OCI-LY3 (cell line): ENCODE measurements at regions not wholly inside any gene's neighbourhood (a gene's known extent, or its start where the extent isn't known, plus 50 kb on each side); places are given as distances from the start of the nearest gene placed in this dataset.

Experiments used
- H2AFZ ChIP-seq: fragments of 200-600, 300-600 bp; shearing (Covaris generic); 2 replicates; pipeline ENCODE4 v1.6.0; 2014; ENCODE audit warnings: antibody characterized with exemption, low read depth, low read length
- H3K27ac ChIP-seq: fragments of 200-600, 300-600 bp; sonication (generic); 2 replicates; pipeline ENCODE4 v1.5.1; 2014; ENCODE audit warnings: mild to moderate bottlenecking, low read length, moderate library complexity, mixed read lengths
- H3K27me3 ChIP-seq: fragments of 200-600, 300-600 bp; sonication (generic); 2 replicates; pipeline ENCODE4 v1.6.1; 2014; ENCODE audit warnings: low read depth, low read length, mixed read lengths
- H3K36me3 ChIP-seq: fragments of 200-600, 300-600 bp; sonication (generic); replicated peaks from 2 replicates; pipeline ENCODE3; 2014; ENCODE audit warnings: low read depth, low read length, mixed read lengths
- H3K4me1 ChIP-seq: fragments of 300-600, 200-600 bp; sonication (generic); 2 replicates; pipeline ENCODE4 v1.6.1; 2014; ENCODE audit warnings: low read length, mixed read lengths
- H3K4me2 ChIP-seq: fragments of 200-600, 300-600 bp; sonication (generic); 2 replicates; pipeline ENCODE4 v1.6.1; 2014; ENCODE audit warnings: low read length, mixed read lengths
- H3K4me3 ChIP-seq: fragments of 300-600, 200-600 bp; sonication (generic); 2 replicates; pipeline ENCODE4 v1.5.1; 2014; ENCODE audit warnings: antibody characterized with exemption, mild to moderate bottlenecking, low read length, moderate library complexity
- H3K79me2 ChIP-seq: fragments of 300-600, 200-600 bp; shearing (Covaris generic); 2 replicates; pipeline ENCODE4 v1.6.1; 2014; ENCODE audit warnings: mild to moderate bottlenecking, low read length, mixed read lengths
- H3K9ac ChIP-seq: fragments of 300-600, 200-600 bp; shearing (Covaris generic); 2 replicates; pipeline ENCODE4 v1.6.0; 2014; ENCODE audit warnings: mild to moderate bottlenecking, low read length, moderate library complexity
- H3K9me3 ChIP-seq: fragments of 200-600, 300-600 bp; shearing (Covaris generic); 2 replicates; pipeline ENCODE4 v1.6.1; 2014; ENCODE audit warnings: low read length, mixed read lengths; ENCODE audit not compliant: insufficient read depth
- H4K20me1 ChIP-seq: fragments of 200-600, 300-600 bp; sonication (generic); 2 replicates; pipeline ENCODE4 v1.6.1; 2016; ENCODE audit warnings: low read length, mixed read lengths; ENCODE audit not compliant: insufficient read depth
- CTCF ChIP-seq: fragments of 200-600, 300-600 bp; sonication (generic); IDR thresholded peaks from 2 replicates; pipeline ENCODE4 v1.5.1; 2014; ENCODE audit warnings: antibody characterized with exemption, low read length, low read depth
- EZH2phosphoT487 ChIP-seq: fragments of 200-600 bp; shearing (Covaris generic); IDR thresholded peaks from 2 replicates; pipeline ENCODE4 v1.6.1; 2018; ENCODE audit warnings: antibody characterized with exemption, mixed run types, low read depth

GRCh38 chr1:22262583-22262982, 119.7 kb upstream of the WNT4 start:
- Histone ChIP-seq H3K9ac (no peak overlapping the region), H3K9me3 (no peaks in the 10 kb centered on the region), H4K20me1 (no peaks in the 10 kb centered on the region), H2AFZ (no peak overlapping the region), H3K4me2 (no peak overlapping the region), H3K4me1 (peaks cover 11% of the 10 kb centered on the region), H3K36me3 (no peaks in the 10 kb centered on the region), H3K79me2 (no peaks in the 10 kb centered on the region), H3K4me3 (no peak overlapping the region), H3K27ac (no peak overlapping the region), H3K27me3 (no peaks in the 10 kb centered on the region)
- TF ChIP-seq CTCF (no peak), EZH2phosphoT487 (no peak)

- H3K9me3 ChIP-seq: no peaks in the 10 kb centered on the region
- H4K20me1 ChIP-seq: no peaks in the 10 kb centered on the region
- peaks cover 11% of the 10 kb centered on the region for H3K4me1 ChIP-seq
- H3K4me3 ChIP-seq: no peak overlapping the region
- no peaks in the 10 kb centered on the region for H3K79me2 ChIP-seq
- H3K36me3 ChIP-seq: no peaks in the 10 kb centered on the region
- H3K27ac ChIP-seq: no peak overlapping the region
- no peak overlapping the region for H3K9ac ChIP-seq
- H3K4me2 ChIP-seq: no peak overlapping the region
- no peak overlapping the region for H2AFZ ChIP-seq
- TF ChIP-seq CTCF: no peak
- no peak for TF ChIP-seq EZH2phosphoT487
- H3K27me3 ChIP-seq: no peaks in the 10 kb centered on the region
Measured at GRCh38 chr1:22263359-22263758, 120.5 kb upstream of the WNT4 start.

GRCh38 chr1:22264464-22265341, 121.8 kb upstream of the WNT4 start:
- Histone ChIP-seq H3K4me1 (peaks cover 11% of the 10 kb centered on the region), H3K27ac (no peak overlapping the region), H3K36me3 (no peaks in the 10 kb centered on the region), H3K4me3 (no peak overlapping the region), H3K9me3 (no peaks in the 10 kb centered on the region), H3K79me2 (no peaks in the 10 kb centered on the region), H3K9ac (no peak overlapping the region), H2AFZ (no peak overlapping the region), H4K20me1 (no peaks in the 10 kb centered on the region), H3K4me2 (no peak overlapping the region), H3K27me3 (no peaks in the 10 kb centered on the region)
- TF ChIP-seq EZH2phosphoT487 (no peak), CTCF (no peak)

GRCh38 chr1:22266141-22266540, 123.2 kb upstream of the WNT4 start:
- Histone ChIP-seq H2AFZ (no peak overlapping the region), H3K27ac (no peak overlapping the region), H3K4me3 (no peak overlapping the region), H3K4me1 (peaks cover 4% of the 10 kb centered on the region; the same call in 1 of the 2 replicates), H3K36me3 (no peaks in the 10 kb centered on the region), H3K9ac (no peak overlapping the region), H3K79me2 (no peaks in the 10 kb centered on the region), H3K9me3 (no peaks in the 10 kb centered on the region), H3K27me3 (no peaks in the 10 kb centered on the region), H4K20me1 (no peaks in the 10 kb centered on the region), H3K4me2 (no peak overlapping the region)
- TF ChIP-seq EZH2phosphoT487: no peak
- no peak for TF ChIP-seq CTCF
